NCI-H2196 (cell line): ENCODE measurements at regions not wholly inside any gene's neighbourhood (a gene's known extent, or its start where the extent isn't known, plus 50 kb on each side); places are given as distances from the start of the nearest gene placed in this dataset.

Source experiments
- DNase-seq: peaks from one replicate; lab custom pipeline; 2025; ENCODE audit not compliant: unreplicated experiment; lab: John Stamatoyannopoulos, UW

- no peak for DNase-seq
These were observed 99.6 kb upstream of the NBEA start for GRCh38 chr13:34842466-34842865.

- no peak for DNase-seq
These were observed 94.3 kb upstream of the NBEA start for GRCh38 chr13:34847766-34848165.

GRCh38 chr13:34849406-34849805 lies 92.7 kb upstream of the NBEA start:
- no peak for DNase-seq

GRCh38 chr13:34853161-34853560 lies 88.9 kb upstream of the NBEA start:
- no peak for DNase-seq

- no peak for DNase-seq
These were observed 84.3 kb upstream of the NBEA start for GRCh38 chr13:34857558-34858325.

GRCh38 chr13:34862311-34862710 lies 79.8 kb upstream of the NBEA start:
- DNase-seq = no peak

GRCh38 chr13:34862716-34863115 lies 79.4 kb upstream of the NBEA start:
- DNase-seq = no peak

GRCh38 chr13:34863360-34864135 lies 78.5 kb upstream of the NBEA start:
- DNase-seq = no peak

GRCh38 chr13:34864671-34865070 lies 77.4 kb upstream of the NBEA start:
- no peak for DNase-seq

- DNase-seq = no peak
These were observed 74.5 kb upstream of the NBEA start for GRCh38 chr13:34867590-34867989.

GRCh38 chr13:34868733-34869132 lies 73.3 kb upstream of the NBEA start:
- no peak for DNase-seq

GRCh38 chr13:34869696-34870095 lies 72.4 kb upstream of the NBEA start:
- DNase-seq = no peak

GRCh38 chr13:34878329-34878728 lies 63.7 kb upstream of the NBEA start:
- DNase-seq = no peak

GRCh38 chr13:34879851-34880250 lies 62.2 kb upstream of the NBEA start:
- no peak for DNase-seq

- no peak for DNase-seq
These were observed 60.6 kb upstream of the NBEA start for GRCh38 chr13:34881494-34881893.

GRCh38 chr13:34883396-34883795 lies 58.7 kb upstream of the NBEA start:
- DNase-seq = no peak

GRCh38 chr13:34884366-34884765 lies 57.7 kb upstream of the NBEA start:
- no peak for DNase-seq

- DNase-seq = no peak
These were observed 55.8 kb upstream of the NBEA start for GRCh38 chr13:34886121-34886875.

- no peak for DNase-seq
These were observed 55.1 kb upstream of the NBEA start for GRCh38 chr13:34886987-34887386.
